SK-N-SH (cell line): ENCODE measurements at regions not wholly inside any gene's neighbourhood (a gene's known extent, or its start where the extent isn't known, plus 50 kb on each side); places are given as distances from the start of the nearest gene placed in this dataset.

ENCODE experiments used
- CTCF ChIA-PET: fragments of 300-600, 350-600 bp; formaldehyde crosslinking; extraction: SDS; loops from one replicate; lab custom pipeline; 2021; lab: Yijun Ruan, JAX
- POLR2A ChIA-PET: fragments of 350-600 bp; sonication (Branson Sonifier 250); formaldehyde crosslinking; extraction: SDS; loops from one replicate; lab custom pipeline; 2020; ENCODE audit warnings: antibody characterized with exemption, inconsistent platforms; lab: Yijun Ruan, JAX
- DNase-seq: peaks from one replicate; pipeline ENCODE4 v3.0.0; 2012
- H2AFZ ChIP-seq: fragments of 200-600 bp; sonication (generic); 2 replicates; pipeline ENCODE4 v1.8.1; 2016; ENCODE audit warnings: antibody characterized with exemption, mild to moderate bottlenecking, low read depth
- H3F3A ChIP-seq: fragments of 200-600 bp; sonication (generic); replicated peaks from 2 replicates; pipeline ENCODE3; 2016; ENCODE audit warnings: antibody characterized with exemption, mild to moderate bottlenecking; ENCODE audit not compliant: insufficient read depth
- H3K27ac ChIP-seq, 2 experiments: fragments of 200-500 bp in 1 of 2; fragments of 200-600 bp in 1 of 2; sonication (Bioruptor generic) in 1 of 2; sonication (generic), shearing (Covaris generic) in 1 of 2; 2 replicates each; pipeline versions ENCODE4 v1.5.1 to v1.6.1; 2014 to 2016; ENCODE audit warnings: low read depth in 2 of 2, inconsistent platforms in 1 of 2, low read length in 1 of 2, mild to moderate bottlenecking in 1 of 2, mixed read lengths in 1 of 2
- H3K27me3 ChIP-seq: fragments of 200-600 bp; sonication (generic), shearing (Covaris generic); 2 replicates; pipeline ENCODE4 v1.6.1; 2016; ENCODE audit warnings: mixed run types; ENCODE audit not compliant: insufficient read depth
- H3K36me3 ChIP-seq, 2 experiments: fragments of 200-500 bp in 1 of 2; fragments of 200-600 bp in 1 of 2; sonication (Bioruptor generic) in 1 of 2; sonication (generic) in 1 of 2; replicated peaks in 1 of 2; 2 replicates each; pipeline versions ENCODE3 to v1.5.1; 2014 to 2016; ENCODE audit warnings: low read length in 1 of 2, mild to moderate bottlenecking in 1 of 2; ENCODE audit not compliant: insufficient read depth in 2 of 2, control insufficient read depth in 1 of 2
- H3K4me1 ChIP-seq, 2 experiments: fragments of 200-500 bp in 1 of 2; fragments of 200-600 bp in 1 of 2; sonication (Bioruptor generic) in 1 of 2; sonication (generic), shearing (Covaris generic) in 1 of 2; 2 replicates each; pipeline versions ENCODE4 v1.5.1 to v1.6.1; 2014 to 2016; ENCODE audit warnings: low read depth in 1 of 2, low read length in 1 of 2, mixed run types in 1 of 2; ENCODE audit not compliant: insufficient read depth in 2 of 2, control insufficient read depth in 1 of 2
- H3K4me2 ChIP-seq: fragments of 200-600 bp; sonication (generic), shearing (Covaris generic); 2 replicates; pipeline ENCODE4 v1.6.1; 2017; ENCODE audit warnings: mixed run types
- H3K4me3 ChIP-seq, 2 experiments: fragments of 200-500 bp in 1 of 2; fragments of 200-600 bp in 1 of 2; sonication (Bioruptor generic) in 1 of 2; sonication (generic), shearing (Covaris generic) in 1 of 2; 2 replicates each; pipeline versions ENCODE4 v1.5.1 to v1.8.1; 2014 to 2016; ENCODE audit warnings: low read depth in 2 of 2, inconsistent platforms in 1 of 2, low read length in 1 of 2, mild to moderate bottlenecking in 1 of 2, mixed read lengths in 1 of 2, moderate library complexity in 1 of 2
- H3K79me2 ChIP-seq: fragments of 200-600 bp; sonication (generic); 2 replicates; pipeline ENCODE4 v1.8.1; 2017; ENCODE audit warnings: mild to moderate bottlenecking; ENCODE audit not compliant: insufficient read depth
- H3K9ac ChIP-seq: fragments of 200-600 bp; sonication (generic); 2 replicates; pipeline ENCODE4 v1.6.1; 2017; ENCODE audit warnings: mixed run types
- H3K9me2 ChIP-seq: fragments of 200-600 bp; sonication (generic); 2 replicates; pipeline ENCODE4 v1.6.1; 2017; ENCODE audit warnings: mixed run types
- H3K9me3 ChIP-seq: fragments of 200-600 bp; sonication (generic); 2 replicates; pipeline ENCODE4 v1.6.1; 2017; ENCODE audit warnings: mixed run types, mild to moderate bottlenecking, moderate library complexity
- H4K20me1 ChIP-seq: fragments of 200-600 bp; sonication (generic); 2 replicates; pipeline ENCODE4 v1.6.1; 2017; ENCODE audit warnings: mild to moderate bottlenecking, mixed run types; ENCODE audit not compliant: insufficient read depth
- CTCF ChIP-seq: fragments of 200-600 bp; sonication (generic); IDR thresholded peaks from 2 replicates; pipeline ENCODE4 v1.6.1; 2017; ENCODE audit warnings: antibody characterized with exemption, mild to moderate bottlenecking, moderate library complexity
- FOXJ3 ChIP-seq: sonication (generic); formaldehyde crosslinking; IDR thresholded peaks from 2 replicates; pipeline ENCODE4 v1.5.1; 2020; ENCODE audit warnings: mild to moderate bottlenecking, missing genetic modification reagents
- FOXM1 ChIP-seq: IDR thresholded peaks from 2 replicates; pipeline ENCODE4 v1.4.0; 2012; ENCODE audit warnings: low read depth, mild to moderate bottlenecking
- GATA2 ChIP-seq: sonication (generic); formaldehyde crosslinking; IDR thresholded peaks from 2 replicates; pipeline ENCODE4 v1.5.0; 2020; ENCODE audit warnings: mild to moderate bottlenecking, missing genetic modification reagents
- IRF3 ChIP-seq: fragments of 150-350 bp; IDR thresholded peaks from 2 replicates; pipeline ENCODE4 v1.6.1; 2016; ENCODE audit warnings: mild to moderate bottlenecking, low read depth, low read length
- JUND ChIP-seq: IDR thresholded peaks from 2 replicates; pipeline ENCODE4 v1.4.0; 2012
- NFIC ChIP-seq: IDR thresholded peaks from 2 replicates; pipeline ENCODE4 v1.4.0; 2012; ENCODE audit warnings: borderline replicate concordance
- RAD21 ChIP-seq: IDR thresholded peaks from 2 replicates; pipeline ENCODE4 v1.6.1; 2012; ENCODE audit warnings: mild to moderate bottlenecking, low read length
- RXRA ChIP-seq: IDR thresholded peaks from 2 replicates; pipeline ENCODE4 v1.4.0; 2012; ENCODE audit warnings: low read depth, mild to moderate bottlenecking, borderline replicate concordance
- SIN3A ChIP-seq: IDR thresholded peaks from 2 replicates; pipeline ENCODE4 v1.6.1; 2012; ENCODE audit warnings: low read depth, mild to moderate bottlenecking, low read length, moderate library complexity, borderline replicate concordance
- SMC3 ChIP-seq: IDR thresholded peaks from 2 replicates; pipeline ENCODE4 v1.6.1; 2012; ENCODE audit warnings: low read depth, low read length, improper control_type of control experiment
- TCF12 ChIP-seq: IDR thresholded peaks from 2 replicates; pipeline ENCODE4 v1.4.0; 2012
- TEAD4 ChIP-seq: IDR thresholded peaks from 2 replicates; pipeline ENCODE4 v1.4.0; 2012; ENCODE audit warnings: mild to moderate bottlenecking, borderline replicate concordance; ENCODE audit not compliant: insufficient read depth
- YY1 ChIP-seq: IDR thresholded peaks from 2 replicates; pipeline ENCODE4 v1.4.0; 2012; ENCODE audit warnings: low read depth, mild to moderate bottlenecking
- ZBTB33 ChIP-seq: IDR thresholded peaks from 2 replicates; pipeline ENCODE4 v1.4.0; 2012; ENCODE audit warnings: low read depth, borderline replicate concordance
- WGBS: methylation state at CpG from one replicate; pipeline ENCODE4 v1.1.6; 2017; ENCODE audit warnings: low lambda C conversion rate; 5-methylcytosine and 5-hydroxymethylcytosine counted together
- TF ChIP-seq, protein P1 (sequence below): IDR thresholded peaks from 2 replicates; pipeline ENCODE4 v1.6.1; 2012; ENCODE audit warnings: mild to moderate bottlenecking, low read depth, low read length, moderate library complexity
- TF ChIP-seq, protein P2 (sequence below): IDR thresholded peaks from 2 replicates; pipeline ENCODE4 v1.4.0; 2012; ENCODE audit warnings: low read depth, borderline replicate concordance

DNA sequence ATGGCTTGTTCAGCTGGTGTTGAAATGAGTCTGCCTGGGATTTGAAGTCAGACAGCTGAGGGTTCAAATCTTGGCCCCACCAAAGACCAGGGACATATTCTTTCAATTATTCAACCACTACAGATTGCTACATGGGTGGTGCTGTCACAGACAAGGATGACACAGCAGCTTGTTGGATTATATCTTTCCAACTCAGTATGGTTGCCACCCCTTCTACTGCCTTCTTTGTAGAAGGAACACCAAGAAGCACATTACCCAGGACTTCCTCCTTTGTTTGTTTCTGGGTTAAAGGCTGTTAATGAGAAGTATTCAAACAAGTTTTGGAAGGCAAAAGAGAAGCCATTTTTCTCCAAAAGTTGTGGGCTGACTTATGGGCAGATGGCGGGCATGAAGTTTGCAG, 78.6 kb downstream of the COPRS start:
- POLR2A ChIA-PET, result no interaction called here
- Histone ChIP-seq H3K27me3 (no peaks in the 10 kb centered on the region), H3K9ac (no peak overlapping the region)

More for the DNA sequence above, 78.6 kb downstream of the COPRS start:
- no peaks in the 10 kb centered on the region for H3K9me2 ChIP-seq
- CTCF ChIA-PET, result interaction anchor here (1.2 kb wide), 1 partner anchor 222 kb away, joined by 4 read pairs; no protein-coding TSS in a partner anchor
- H3K79me2 ChIP-seq, result no peaks in the 10 kb centered on the region
- no peaks in the 10 kb centered on the region for H3K36me3 ChIP-seq
- DNase-seq, result no peak
- WGBS, result 79% methylated on average over 1 of the region's 1 CpG
- no peak overlapping the region for H2AFZ ChIP-seq
- H3K4me3 ChIP-seq, result no peak overlapping the region
- H3K4me1 ChIP-seq, result no peaks in the 10 kb centered on the region
- no peaks in the 10 kb centered on the region for H3F3A ChIP-seq
- H3K4me2 ChIP-seq, result no peak overlapping the region
- no peak overlapping the region for H3K27ac ChIP-seq
- H4K20me1 ChIP-seq, result no peaks in the 10 kb centered on the region
- H3K9me3 ChIP-seq, result no peaks in the 10 kb centered on the region
- no peak for TF ChIP-seq FOXM1
- TF ChIP-seq TCF12, result no peak
- TF ChIP-seq SMC3, result no peak
- no peak for TF ChIP-seq IRF3
- no peak for TF ChIP-seq CTCF
- TF ChIP-seq RAD21, result no peak
- no peak for TF ChIP-seq ZBTB33
- TF ChIP-seq, protein P1, sequence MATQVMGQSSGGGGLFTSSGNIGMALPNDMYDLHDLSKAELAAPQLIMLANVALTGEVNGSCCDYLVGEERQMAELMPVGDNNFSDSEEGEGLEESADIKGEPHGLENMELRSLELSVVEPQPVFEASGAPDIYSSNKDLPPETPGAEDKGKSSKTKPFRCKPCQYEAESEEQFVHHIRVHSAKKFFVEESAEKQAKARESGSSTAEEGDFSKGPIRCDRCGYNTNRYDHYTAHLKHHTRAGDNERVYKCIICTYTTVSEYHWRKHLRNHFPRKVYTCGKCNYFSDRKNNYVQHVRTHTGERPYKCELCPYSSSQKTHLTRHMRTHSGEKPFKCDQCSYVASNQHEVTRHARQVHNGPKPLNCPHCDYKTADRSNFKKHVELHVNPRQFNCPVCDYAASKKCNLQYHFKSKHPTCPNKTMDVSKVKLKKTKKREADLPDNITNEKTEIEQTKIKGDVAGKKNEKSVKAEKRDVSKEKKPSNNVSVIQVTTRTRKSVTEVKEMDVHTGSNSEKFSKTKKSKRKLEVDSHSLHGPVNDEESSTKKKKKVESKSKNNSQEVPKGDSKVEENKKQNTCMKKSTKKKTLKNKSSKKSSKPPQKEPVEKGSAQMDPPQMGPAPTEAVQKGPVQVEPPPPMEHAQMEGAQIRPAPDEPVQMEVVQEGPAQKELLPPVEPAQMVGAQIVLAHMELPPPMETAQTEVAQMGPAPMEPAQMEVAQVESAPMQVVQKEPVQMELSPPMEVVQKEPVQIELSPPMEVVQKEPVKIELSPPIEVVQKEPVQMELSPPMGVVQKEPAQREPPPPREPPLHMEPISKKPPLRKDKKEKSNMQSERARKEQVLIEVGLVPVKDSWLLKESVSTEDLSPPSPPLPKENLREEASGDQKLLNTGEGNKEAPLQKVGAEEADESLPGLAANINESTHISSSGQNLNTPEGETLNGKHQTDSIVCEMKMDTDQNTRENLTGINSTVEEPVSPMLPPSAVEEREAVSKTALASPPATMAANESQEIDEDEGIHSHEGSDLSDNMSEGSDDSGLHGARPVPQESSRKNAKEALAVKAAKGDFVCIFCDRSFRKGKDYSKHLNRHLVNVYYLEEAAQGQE, result no peak
- no peak for TF ChIP-seq YY1
- TF ChIP-seq RXRA, result no peak
- no peak for TF ChIP-seq GATA2
- no peak for TF ChIP-seq JUND
- TF ChIP-seq, protein P2, sequence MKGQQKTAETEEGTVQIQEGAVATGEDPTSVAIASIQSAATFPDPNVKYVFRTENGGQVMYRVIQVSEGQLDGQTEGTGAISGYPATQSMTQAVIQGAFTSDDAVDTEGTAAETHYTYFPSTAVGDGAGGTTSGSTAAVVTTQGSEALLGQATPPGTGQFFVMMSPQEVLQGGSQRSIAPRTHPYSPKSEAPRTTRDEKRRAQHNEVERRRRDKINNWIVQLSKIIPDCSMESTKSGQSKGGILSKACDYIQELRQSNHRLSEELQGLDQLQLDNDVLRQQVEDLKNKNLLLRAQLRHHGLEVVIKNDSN, result no peak
- no peak for TF ChIP-seq NFIC
- TF ChIP-seq TEAD4, result no peak
- TF ChIP-seq FOXJ3 (CRISPR knock-in tag), result no peak
- TF ChIP-seq SIN3A, result no peak
- TF ChIP-seq, all 33 proteins: peak for 0
